C4-2B (cell line): ENCODE measurements at regions not wholly inside any gene's neighbourhood (a gene's known extent, or its start where the extent isn't known, plus 50 kb on each side); places are given as distances from the start of the nearest gene placed in this dataset.

Experiments
- ZFX ChIP-seq: fragments of 450-650 bp; IDR thresholded peaks from 2 replicates; pipeline ENCODE4 v1.6.1; 2017
- TF ChIP-seq, protein P1 (sequence below): fragments of 450-650 bp; conservative IDR thresholded peaks from 2 replicates; pipeline ENCODE4 v1.5.1; 2017; ENCODE audit warnings: mild to moderate bottlenecking

DNA sequence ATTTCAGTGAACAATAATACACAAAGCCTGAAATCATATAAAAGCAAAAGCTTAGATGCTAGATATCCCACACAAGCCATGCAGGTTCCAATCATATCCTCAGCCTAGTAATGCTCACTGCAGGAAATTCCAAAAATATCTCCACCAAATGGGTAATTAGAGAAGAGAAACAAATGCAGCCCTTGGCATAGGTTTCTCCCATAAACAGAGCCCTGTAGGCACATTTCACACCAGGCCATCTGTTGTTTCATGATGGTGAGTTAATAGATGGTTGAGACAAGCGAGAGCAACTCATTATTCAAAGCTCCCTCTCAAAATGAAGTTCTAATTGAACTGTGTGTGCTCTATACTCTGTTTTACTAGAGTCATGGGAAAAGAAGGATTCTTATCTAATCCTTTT lies 154.6 kb upstream of the TRPC6 start:
- TF ChIP-seq, protein P1, sequence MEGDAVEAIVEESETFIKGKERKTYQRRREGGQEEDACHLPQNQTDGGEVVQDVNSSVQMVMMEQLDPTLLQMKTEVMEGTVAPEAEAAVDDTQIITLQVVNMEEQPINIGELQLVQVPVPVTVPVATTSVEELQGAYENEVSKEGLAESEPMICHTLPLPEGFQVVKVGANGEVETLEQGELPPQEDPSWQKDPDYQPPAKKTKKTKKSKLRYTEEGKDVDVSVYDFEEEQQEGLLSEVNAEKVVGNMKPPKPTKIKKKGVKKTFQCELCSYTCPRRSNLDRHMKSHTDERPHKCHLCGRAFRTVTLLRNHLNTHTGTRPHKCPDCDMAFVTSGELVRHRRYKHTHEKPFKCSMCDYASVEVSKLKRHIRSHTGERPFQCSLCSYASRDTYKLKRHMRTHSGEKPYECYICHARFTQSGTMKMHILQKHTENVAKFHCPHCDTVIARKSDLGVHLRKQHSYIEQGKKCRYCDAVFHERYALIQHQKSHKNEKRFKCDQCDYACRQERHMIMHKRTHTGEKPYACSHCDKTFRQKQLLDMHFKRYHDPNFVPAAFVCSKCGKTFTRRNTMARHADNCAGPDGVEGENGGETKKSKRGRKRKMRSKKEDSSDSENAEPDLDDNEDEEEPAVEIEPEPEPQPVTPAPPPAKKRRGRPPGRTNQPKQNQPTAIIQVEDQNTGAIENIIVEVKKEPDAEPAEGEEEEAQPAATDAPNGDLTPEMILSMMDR = no peak
- TF ChIP-seq ZFX = no peak
